ENCODE measurements at regions not wholly inside any gene's neighbourhood (a gene's known extent, or its start where the extent isn't known, plus 50 kb on each side); places are given as distances from the start of the nearest gene placed in this dataset.

GRCh38 chr10:25758511-25758910, 175.5 kb upstream of the MYO3A start:
- no peak for TF ChIP-seq POLR2A (IDR thresholded peaks at IDR 0.05)
- TF ChIP-seq CTCF (IDR thresholded peaks at IDR 0.05), result no peak
- TF ChIP-seq POLR2AphosphoS5 (IDR thresholded peaks at IDR 0.05; ENCODE audit: insufficient read depth in 1 of 2, low read depth in 1 of 2), result no peak
